Activated T-helper 17 cell treated with anti-CD3 and anti-CD28 coated beads, Interleukin-2, amount 50 U/mL, for 72 hours (primary cell): ENCODE measurements at regions not wholly inside any gene's neighbourhood (a gene's known extent, or its start where the extent isn't known, plus 50 kb on each side); places are given as distances from the start of the nearest gene placed in this dataset.

Experiments used
- ATAC-seq: fragments of 150-1000 bp; cut with Tn5 transposase; replicated peaks from 2 replicates; pipeline ENCODE4 v1.10.0; 2021; ENCODE audit warnings: mild to moderate bottlenecking, moderate library complexity
- H3K27ac Mint-ChIP-seq: one replicate; pipeline ENCODE4 v1.8.0; 2022; ENCODE audit warnings: mixed read lengths
- H3K27me3 Mint-ChIP-seq: one replicate; pipeline ENCODE4 v1.8.0; 2022; ENCODE audit warnings: mixed read lengths
- H3K36me3 Mint-ChIP-seq: one replicate; pipeline ENCODE4 v1.8.0; 2022; ENCODE audit warnings: low read depth, mild to moderate bottlenecking, mixed read lengths
- H3K4me1 Mint-ChIP-seq: one replicate; pipeline ENCODE4 v1.8.0; 2022; ENCODE audit warnings: mixed read lengths
- H3K4me3 Mint-ChIP-seq: one replicate; pipeline ENCODE4 v1.8.0; 2022; ENCODE audit warnings: mild to moderate bottlenecking, mixed read lengths
- H3K9me3 Mint-ChIP-seq: one replicate; pipeline ENCODE4 v1.8.0; 2022; ENCODE audit warnings: mixed read lengths

- Mint-ChIP-seq H3K4me3 (no peak overlapping the region), H3K9me3 (no peaks in the 10 kb centered on the region), H3K4me1 (no peaks in the 10 kb centered on the region), H3K27me3 (peaks cover 2% of the 10 kb centered on the region), H3K36me3 (no peaks in the 10 kb centered on the region), H3K27ac (no peak overlapping the region)
- ATAC-seq, result no peak
Measured at GRCh38 chr5:174376726-174377373, 331.3 kb downstream of the NSG2 start.

- Mint-ChIP-seq H3K4me1 (no peaks in the 10 kb centered on the region), H3K36me3 (no peaks in the 10 kb centered on the region), H3K27me3 (peaks cover 3% of the 10 kb centered on the region), H3K9me3 (no peaks in the 10 kb centered on the region), H3K4me3 (no peak overlapping the region), H3K27ac (no peak overlapping the region)
- no peak for ATAC-seq
Measured at GRCh38 chr5:174378121-174378874, 332.8 kb downstream of the NSG2 start.

GRCh38 chr5:174380311-174380710 lies 334.8 kb downstream of the NSG2 start:
- Mint-ChIP-seq H3K9me3 (no peaks in the 10 kb centered on the region), H3K36me3 (no peaks in the 10 kb centered on the region), H3K4me3 (no peak overlapping the region), H3K4me1 (no peaks in the 10 kb centered on the region), H3K27ac (no peak overlapping the region), H3K27me3 (peaks cover 8% of the 10 kb centered on the region)
- no peak for ATAC-seq

GRCh38 chr5:174381241-174381640 lies 335.7 kb downstream of the NSG2 start:
- Mint-ChIP-seq H3K9me3 (no peaks in the 10 kb centered on the region), H3K4me3 (no peak overlapping the region), H3K27me3 (peaks cover 13% of the 10 kb centered on the region), H3K36me3 (no peaks in the 10 kb centered on the region), H3K4me1 (no peaks in the 10 kb centered on the region), H3K27ac (no peak overlapping the region)
- ATAC-seq, result no peak

- Mint-ChIP-seq H3K4me3 (no peak overlapping the region), H3K9me3 (no peaks in the 10 kb centered on the region), H3K27me3 (peaks cover 30% of the 10 kb centered on the region), H3K36me3 (no peaks in the 10 kb centered on the region), H3K27ac (no peak overlapping the region), H3K4me1 (no peaks in the 10 kb centered on the region)
- no peak for ATAC-seq
Measured at GRCh38 chr5:174383210-174384167, 338.0 kb downstream of the NSG2 start.

- no peak for ATAC-seq
- Mint-ChIP-seq H3K27ac (no peak overlapping the region), H3K4me3 (no peak overlapping the region), H3K9me3 (no peaks in the 10 kb centered on the region), H3K36me3 (no peaks in the 10 kb centered on the region), H3K27me3 (peaks cover 30% of the 10 kb centered on the region), H3K4me1 (no peaks in the 10 kb centered on the region)
Measured at GRCh38 chr5:174384509-174384947, 339.0 kb downstream of the NSG2 start.

GRCh38 chr5:174386306-174386705 lies 338.1 kb upstream of the MSX2 start:
- Mint-ChIP-seq H3K27me3 (peaks cover 32% of the 10 kb centered on the region), H3K9me3 (no peaks in the 10 kb centered on the region), H3K4me1 (no peaks in the 10 kb centered on the region), H3K4me3 (no peak overlapping the region), H3K27ac (no peak overlapping the region), H3K36me3 (no peaks in the 10 kb centered on the region)
- ATAC-seq, result no peak

- ATAC-seq, result no peak
- no peaks in the 10 kb centered on the region for H3K4me1 Mint-ChIP-seq
- H3K27me3 Mint-ChIP-seq, result peaks cover 32% of the 10 kb centered on the region
- H3K27ac Mint-ChIP-seq, result no peak overlapping the region
- no peaks in the 10 kb centered on the region for H3K36me3 Mint-ChIP-seq
- no peak overlapping the region for H3K4me3 Mint-ChIP-seq
- H3K9me3 Mint-ChIP-seq, result no peaks in the 10 kb centered on the region
Measured at GRCh38 chr5:174386846-174387245, 337.5 kb upstream of the MSX2 start.

- Mint-ChIP-seq H3K27ac (no peak overlapping the region), H3K27me3 (peaks cover 37% of the 10 kb centered on the region), H3K4me1 (no peaks in the 10 kb centered on the region), H3K9me3 (no peaks in the 10 kb centered on the region), H3K4me3 (no peak overlapping the region), H3K36me3 (no peaks in the 10 kb centered on the region)
- no peak for ATAC-seq
Measured at GRCh38 chr5:174387448-174387847, 336.9 kb upstream of the MSX2 start.

GRCh38 chr5:174392892-174393291 lies 331.5 kb upstream of the MSX2 start:
- peaks cover 22% of the 10 kb centered on the region for H3K27me3 Mint-ChIP-seq
- no peak overlapping the region for H3K4me3 Mint-ChIP-seq
- H3K4me1 Mint-ChIP-seq, result no peaks in the 10 kb centered on the region
- H3K9me3 Mint-ChIP-seq, result no peaks in the 10 kb centered on the region
- no peaks in the 10 kb centered on the region for H3K36me3 Mint-ChIP-seq
- no peak overlapping the region for H3K27ac Mint-ChIP-seq
- no peak for ATAC-seq

- Mint-ChIP-seq H3K27ac (no peak overlapping the region), H3K27me3 (peaks cover 16% of the 10 kb centered on the region), H3K9me3 (no peaks in the 10 kb centered on the region), H3K4me3 (no peak overlapping the region), H3K36me3 (no peaks in the 10 kb centered on the region), H3K4me1 (no peaks in the 10 kb centered on the region)
- ATAC-seq, result no peak
Measured at GRCh38 chr5:174396541-174396940, 327.8 kb upstream of the MSX2 start.

GRCh38 chr5:174397206-174397605 lies 327.2 kb upstream of the MSX2 start:
- ATAC-seq, result no peak
- no peaks in the 10 kb centered on the region for H3K9me3 Mint-ChIP-seq
- no peak overlapping the region for H3K4me3 Mint-ChIP-seq
- H3K27ac Mint-ChIP-seq, result no peak overlapping the region
- H3K36me3 Mint-ChIP-seq, result no peaks in the 10 kb centered on the region
- peaks cover 14% of the 10 kb centered on the region for H3K27me3 Mint-ChIP-seq
- H3K4me1 Mint-ChIP-seq, result no peaks in the 10 kb centered on the region

GRCh38 chr5:174398171-174398570 lies 326.2 kb upstream of the MSX2 start:
- Mint-ChIP-seq H3K27me3 (peaks cover 8% of the 10 kb centered on the region), H3K4me1 (no peaks in the 10 kb centered on the region), H3K9me3 (no peaks in the 10 kb centered on the region), H3K27ac (no peak overlapping the region), H3K4me3 (no peak overlapping the region), H3K36me3 (no peaks in the 10 kb centered on the region)
- ATAC-seq, result no peak

- H3K4me1 Mint-ChIP-seq, result no peaks in the 10 kb centered on the region
- no peak overlapping the region for H3K4me3 Mint-ChIP-seq
- no peaks in the 10 kb centered on the region for H3K27me3 Mint-ChIP-seq
- no peak for ATAC-seq
- no peak overlapping the region for H3K27ac Mint-ChIP-seq
- no peaks in the 10 kb centered on the region for H3K9me3 Mint-ChIP-seq
- H3K36me3 Mint-ChIP-seq, result no peaks in the 10 kb centered on the region
Measured at GRCh38 chr5:174399411-174399810, 325.0 kb upstream of the MSX2 start.
